GM18520 (cell line): ENCODE measurements at regions not wholly inside any gene's neighbourhood (a gene's known extent, or its start where the extent isn't known, plus 50 kb on each side); places are given as distances from the start of the nearest gene placed in this dataset.
"Not testable (repeated sequence)": the region's sequence is repeated elsewhere in the genome, so short reads cannot be mapped to it uniquely, and the experiment has no call there.

Experiments used
- ATAC-seq: cut with Tn5 transposase; IDR thresholded peaks from one replicate; pipeline ENCODE4 v1.9.1; 2021; ENCODE audit not compliant: unreplicated experiment

- no peak for ATAC-seq
Observed at GRCh38 chr5:15346738-15347137, 153.2 kb upstream of the FBXL7 start.

GRCh38 chr5:15344954-15345353 is 155.0 kb upstream of the FBXL7 start:
- no peak for ATAC-seq

- no peak for ATAC-seq
Observed at GRCh38 chr5:15338546-15338945, 161.4 kb upstream of the FBXL7 start.

- no peak for ATAC-seq
Observed at GRCh38 chr5:15334551-15335266, 165.3 kb upstream of the FBXL7 start.

- no peak for ATAC-seq
Observed at GRCh38 chr5:15333091-15333490, 166.9 kb upstream of the FBXL7 start.

- ATAC-seq, result no peak
Observed at GRCh38 chr5:15326932-15327331, 173.0 kb upstream of the FBXL7 start.

GRCh38 chr5:15326471-15326870 is 173.5 kb upstream of the FBXL7 start:
- ATAC-seq, result no peak

- ATAC-seq, result no peak
Observed at GRCh38 chr5:15322421-15322820, 177.6 kb upstream of the FBXL7 start.

- ATAC-seq, result no peak
Observed at GRCh38 chr5:15321776-15322175, 178.2 kb upstream of the FBXL7 start.

- ATAC-seq, result no peak
Observed at GRCh38 chr5:15320871-15321270, 179.1 kb upstream of the FBXL7 start.

- ATAC-seq, result no peak
Observed at GRCh38 chr5:15304914-15305834, 194.8 kb upstream of the FBXL7 start.

- no peak for ATAC-seq
Observed at GRCh38 chr5:15304066-15304731, 195.8 kb upstream of the FBXL7 start.

GRCh38 chr5:15300141-15300540 is 199.8 kb upstream of the FBXL7 start:
- no peak for ATAC-seq

- no peak for ATAC-seq
Observed at GRCh38 chr5:15290953-15291352, 209.0 kb upstream of the FBXL7 start.

- ATAC-seq, result no peak
Observed at GRCh38 chr5:15286650-15287049, 213.3 kb upstream of the FBXL7 start.

GRCh38 chr5:15285901-15286583 is 213.9 kb upstream of the FBXL7 start:
- ATAC-seq, result no peak

GRCh38 chr5:15284706-15285105 is 215.3 kb upstream of the FBXL7 start:
- ATAC-seq, result no peak

GRCh38 chr5:15283076-15283475 is 216.9 kb upstream of the FBXL7 start:
- no peak for ATAC-seq

GRCh38 chr5:15282611-15283010 is 217.4 kb upstream of the FBXL7 start:
- no peak for ATAC-seq

- ATAC-seq, result not testable (repeated sequence)
Observed at GRCh38 chr5:15271596-15271995, 228.4 kb upstream of the FBXL7 start.

- ATAC-seq, result no peak
Observed at GRCh38 chr5:15267966-15268365, 232.0 kb upstream of the FBXL7 start.
